ENCODE measurements at regions not wholly inside any gene's neighbourhood (a gene's known extent, or its start where the extent isn't known, plus 50 kb on each side); places are given as distances from the start of the nearest gene placed in this dataset.
A peak's percentile ranks its signal among the peaks of the same experiment; 100 is the strongest.

GRCh38 chr3:153595186-153595815 lies 433.3 kb downstream of the RAP2B start:
- Histone ChIP-seq H3K9me1 (replicated peaks; ENCODE audit: control insufficient read depth, extremely low read depth, insufficient read depth, low read length) (no peaks in the 10 kb centered on the region), H3K27me3 (ENCODE audit: control insufficient read depth in 2 of 2, insufficient read depth in 2 of 2, low read length in 2 of 2) (no peaks in the 10 kb centered on the region), H3K36me3 (ENCODE audit: control insufficient read depth in 2 of 2, extremely low read depth in 1 of 2, insufficient read depth in 2 of 2, low read length in 2 of 2) (no peaks in the 10 kb centered on the region), H3K4me3 (replicated peaks in 1 of 3; ENCODE audit: insufficient read depth in 1 of 3, low read depth in 1 of 3, low read length in 3 of 3) (no peak overlapping the region), H3K4me2 (ENCODE audit: insufficient read depth, low read length) (no peak overlapping the region), H3K4me1 (ENCODE audit: control insufficient read depth, extremely low read depth, insufficient read depth, low read length) (peaks cover 15% of the 10 kb centered on the region), H3K27ac (ENCODE audit: insufficient read depth, low read depth, low read length) (no peak overlapping the region), H4K20me1 (replicated peaks; ENCODE audit: control insufficient read depth, extremely low read depth, insufficient read depth, low read length) (no peaks in the 10 kb centered on the region), H3K79me2 (ENCODE audit: control insufficient read depth, insufficient read depth, low read length) (no peaks in the 10 kb centered on the region), H2AFZ (ENCODE audit: low read depth, low read length) (no peak overlapping the region), H3K9ac (replicated peaks; ENCODE audit: extremely low read depth, insufficient read depth, low read length) (no peak overlapping the region), H3K9me3 (replicated peaks; ENCODE audit: control insufficient read depth, insufficient read depth, low read length) (no peaks in the 10 kb centered on the region)
- TF ChIP-seq, protein P1, sequence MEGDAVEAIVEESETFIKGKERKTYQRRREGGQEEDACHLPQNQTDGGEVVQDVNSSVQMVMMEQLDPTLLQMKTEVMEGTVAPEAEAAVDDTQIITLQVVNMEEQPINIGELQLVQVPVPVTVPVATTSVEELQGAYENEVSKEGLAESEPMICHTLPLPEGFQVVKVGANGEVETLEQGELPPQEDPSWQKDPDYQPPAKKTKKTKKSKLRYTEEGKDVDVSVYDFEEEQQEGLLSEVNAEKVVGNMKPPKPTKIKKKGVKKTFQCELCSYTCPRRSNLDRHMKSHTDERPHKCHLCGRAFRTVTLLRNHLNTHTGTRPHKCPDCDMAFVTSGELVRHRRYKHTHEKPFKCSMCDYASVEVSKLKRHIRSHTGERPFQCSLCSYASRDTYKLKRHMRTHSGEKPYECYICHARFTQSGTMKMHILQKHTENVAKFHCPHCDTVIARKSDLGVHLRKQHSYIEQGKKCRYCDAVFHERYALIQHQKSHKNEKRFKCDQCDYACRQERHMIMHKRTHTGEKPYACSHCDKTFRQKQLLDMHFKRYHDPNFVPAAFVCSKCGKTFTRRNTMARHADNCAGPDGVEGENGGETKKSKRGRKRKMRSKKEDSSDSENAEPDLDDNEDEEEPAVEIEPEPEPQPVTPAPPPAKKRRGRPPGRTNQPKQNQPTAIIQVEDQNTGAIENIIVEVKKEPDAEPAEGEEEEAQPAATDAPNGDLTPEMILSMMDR (IDR thresholded peaks at IDR 0.05; ENCODE audit: extremely low read depth in 1 of 2, insufficient read depth in 1 of 2, low read depth in 1 of 2, low read length in 2 of 2) = peak; percentile 35 to 62
- no peak for TF ChIP-seq GATA2 (IDR thresholded peaks at IDR 0.05; ENCODE audit: insufficient read depth, insufficient read length, low read depth, low read length)
- DNase-seq (ENCODE audit: low read depth, low spot score) = peak; percentile 66
- BruUV-seq (replicated peaks) = no TSS peak
- POLR2A ChIA-PET = no interaction called here
- intact Hi-C loops (cut with micrococcal nuclease) (loop anchor here (1.0 to 10.0 kb wide), 6 partner anchors 174 to 569 kb away; no protein-coding TSS in a partner anchor), dilution Hi-C loops (cut with MboI; ENCODE audit: extremely low pct_ligation_motif_present, low sequenced_read_pairs) (no loop called here)
- CTCF ChIA-PET = interaction anchor here (0.6 to 1.9 kb wide), 18 partner anchors 9 to 569 kb away, joined by 3 to 22 read pairs (median 4); no protein-coding TSS in a partner anchor
- FAIRE-seq = no peak

DNA sequence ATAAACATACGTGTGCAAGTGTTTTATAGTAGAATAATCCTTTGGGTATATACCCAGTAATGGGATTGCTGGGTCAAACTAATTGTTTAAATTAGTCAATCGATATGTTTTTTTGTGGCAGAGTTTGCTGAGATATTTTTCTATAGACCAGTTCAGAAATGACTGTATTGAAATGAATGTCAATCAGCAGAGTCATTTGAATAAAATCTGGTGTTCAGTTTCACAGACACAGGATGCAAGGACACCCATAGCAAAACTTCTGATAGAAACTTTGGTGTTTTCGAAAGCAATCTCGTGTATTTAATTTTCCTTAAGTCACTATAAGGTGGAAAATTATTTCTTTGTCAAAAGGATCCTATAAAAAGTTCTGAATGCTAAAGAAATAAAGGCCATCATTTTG lies 434.4 kb downstream of the RAP2B start:
- no peaks in the 10 kb centered on the region for H3K79me2 ChIP-seq (ENCODE audit: control insufficient read depth, insufficient read depth, low read length)
- no peak overlapping the region for H3K4me3 ChIP-seq (replicated peaks in 1 of 3; ENCODE audit: insufficient read depth in 1 of 3, low read depth in 1 of 3, low read length in 3 of 3)
- H3K27me3 ChIP-seq (ENCODE audit: control insufficient read depth in 2 of 2, insufficient read depth in 2 of 2, low read length in 2 of 2) = no peaks in the 10 kb centered on the region
- dilution Hi-C loops (cut with MboI; ENCODE audit: extremely low pct_ligation_motif_present, low sequenced_read_pairs) (no loop called here), intact Hi-C loops (cut with micrococcal nuclease) (loop anchor here (10.0 kb wide), 1 partner anchor 302 kb away; no protein-coding TSS in a partner anchor)
- H3K9me3 ChIP-seq (replicated peaks; ENCODE audit: control insufficient read depth, insufficient read depth, low read length) = no peaks in the 10 kb centered on the region
- no peak overlapping the region for H3K9ac ChIP-seq (replicated peaks; ENCODE audit: extremely low read depth, insufficient read depth, low read length)
- H3K4me1 ChIP-seq (ENCODE audit: control insufficient read depth, extremely low read depth, insufficient read depth, low read length) = peaks cover 25% of the 10 kb centered on the region
- ChIA-PET CTCF (interaction anchor here (1.1 to 1.7 kb wide), 3 partner anchors 29 to 553 kb away, joined by 3 to 5 read pairs (median 4); no protein-coding TSS in a partner anchor), POLR2A (no interaction called here)
- H3K4me2 ChIP-seq (ENCODE audit: insufficient read depth, low read length) = no peak overlapping the region
- no peak overlapping the region for H3K27ac ChIP-seq (ENCODE audit: insufficient read depth, low read depth, low read length)
- H3K9me1 ChIP-seq (replicated peaks; ENCODE audit: control insufficient read depth, extremely low read depth, insufficient read depth, low read length) = no peaks in the 10 kb centered on the region
- H2AFZ ChIP-seq (ENCODE audit: low read depth, low read length) = no peak overlapping the region
- BruUV-seq (replicated peaks) = no TSS peak
- DNase-seq (ENCODE audit: low read depth, low spot score) (no peak), FAIRE-seq (no peak)
- H4K20me1 ChIP-seq (replicated peaks; ENCODE audit: control insufficient read depth, extremely low read depth, insufficient read depth, low read length) = no peaks in the 10 kb centered on the region
- H3K36me3 ChIP-seq (ENCODE audit: control insufficient read depth in 2 of 2, extremely low read depth in 1 of 2, insufficient read depth in 2 of 2, low read length in 2 of 2) = no peaks in the 10 kb centered on the region
- TF ChIP-seq, protein P1 (IDR thresholded peaks at IDR 0.05; ENCODE audit: extremely low read depth in 1 of 2, insufficient read depth in 1 of 2, low read depth in 1 of 2, low read length in 2 of 2) = no peak
- TF ChIP-seq EZH2 (IDR thresholded peaks at IDR 0.05; ENCODE audit: borderline replicate concordance, low read depth, low read length, severe bottlenecking) (no peak), GATA2 (IDR thresholded peaks at IDR 0.05; ENCODE audit: insufficient read depth, insufficient read length, low read depth, low read length) (no peak), POLR2A (IDR thresholded peaks at IDR 0.05; ENCODE audit: low read depth, low read length) (no peak), MYC (IDR thresholded peaks at IDR 0.05; ENCODE audit: low read depth, low read length) (no peak), JUN (IDR thresholded peaks at IDR 0.05; ENCODE audit: borderline replicate concordance, insufficient read depth, insufficient read length, low read depth) (no peak), FOS (IDR thresholded peaks at IDR 0.05; ENCODE audit: borderline replicate concordance, insufficient read depth, low read length) (no peak), POLR2AphosphoS5 (IDR thresholded peaks at IDR 0.05; ENCODE audit: insufficient read depth, low read depth, low read length) (no peak)
- TF ChIP-seq, protein P2, sequence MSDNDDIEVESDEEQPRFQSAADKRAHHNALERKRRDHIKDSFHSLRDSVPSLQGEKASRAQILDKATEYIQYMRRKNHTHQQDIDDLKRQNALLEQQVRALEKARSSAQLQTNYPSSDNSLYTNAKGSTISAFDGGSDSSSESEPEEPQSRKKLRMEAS (IDR thresholded peaks at IDR 0.05; ENCODE audit: insufficient read depth, insufficient read length) = no peak
